ENCODE measurements at regions not wholly inside any gene's neighbourhood (a gene's known extent, or its start where the extent isn't known, plus 50 kb on each side); places are given as distances from the start of the nearest gene placed in this dataset.

DNA sequence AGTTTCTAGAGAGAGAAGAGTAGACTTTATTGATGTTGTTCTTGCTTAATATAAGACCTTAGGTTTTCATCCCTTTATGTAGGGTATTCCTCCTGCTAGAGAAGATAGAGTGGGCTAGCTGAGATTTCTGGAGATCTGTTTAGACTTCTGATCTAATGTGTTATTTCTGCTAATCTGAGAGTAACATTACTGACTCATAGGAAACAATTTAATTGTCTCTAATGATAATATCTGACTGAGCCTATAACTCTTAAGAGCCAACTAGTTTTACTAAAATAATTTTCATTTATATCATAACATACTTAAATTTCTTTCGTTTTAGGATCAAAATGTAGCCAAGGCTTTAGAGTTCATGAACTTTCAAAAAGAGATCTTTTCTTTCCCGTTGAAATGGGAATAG, 618.7 kb upstream of the ZEB2 start:
- Mint-ChIP-seq H3K27ac (no peak overlapping the region), H3K27me3 (no peaks in the 10 kb centered on the region), H3K4me3 (ENCODE audit: low read depth) (no peak overlapping the region), H3K36me3 (ENCODE audit: insufficient read depth) (no peaks in the 10 kb centered on the region), H3K9me3 (ENCODE audit: low read depth) (peaks cover 12% of the 10 kb centered on the region), H3K4me1 (ENCODE audit: low read depth) (no peaks in the 10 kb centered on the region)
- TF ChIP-seq, protein P1, sequence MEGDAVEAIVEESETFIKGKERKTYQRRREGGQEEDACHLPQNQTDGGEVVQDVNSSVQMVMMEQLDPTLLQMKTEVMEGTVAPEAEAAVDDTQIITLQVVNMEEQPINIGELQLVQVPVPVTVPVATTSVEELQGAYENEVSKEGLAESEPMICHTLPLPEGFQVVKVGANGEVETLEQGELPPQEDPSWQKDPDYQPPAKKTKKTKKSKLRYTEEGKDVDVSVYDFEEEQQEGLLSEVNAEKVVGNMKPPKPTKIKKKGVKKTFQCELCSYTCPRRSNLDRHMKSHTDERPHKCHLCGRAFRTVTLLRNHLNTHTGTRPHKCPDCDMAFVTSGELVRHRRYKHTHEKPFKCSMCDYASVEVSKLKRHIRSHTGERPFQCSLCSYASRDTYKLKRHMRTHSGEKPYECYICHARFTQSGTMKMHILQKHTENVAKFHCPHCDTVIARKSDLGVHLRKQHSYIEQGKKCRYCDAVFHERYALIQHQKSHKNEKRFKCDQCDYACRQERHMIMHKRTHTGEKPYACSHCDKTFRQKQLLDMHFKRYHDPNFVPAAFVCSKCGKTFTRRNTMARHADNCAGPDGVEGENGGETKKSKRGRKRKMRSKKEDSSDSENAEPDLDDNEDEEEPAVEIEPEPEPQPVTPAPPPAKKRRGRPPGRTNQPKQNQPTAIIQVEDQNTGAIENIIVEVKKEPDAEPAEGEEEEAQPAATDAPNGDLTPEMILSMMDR (IDR thresholded peaks at IDR 0.05; ENCODE audit: unreplicated experiment), result no peak
- no peak for DNase-seq (ENCODE audit: low spot score, unreplicated experiment)

GRCh38 chr2:145137901-145138300, 618.0 kb upstream of the ZEB2 start:
- Mint-ChIP-seq H3K27me3 (no peaks in the 10 kb centered on the region), H3K36me3 (ENCODE audit: insufficient read depth) (no peaks in the 10 kb centered on the region), H3K9me3 (ENCODE audit: low read depth) (peaks cover 12% of the 10 kb centered on the region), H3K4me1 (ENCODE audit: low read depth) (no peaks in the 10 kb centered on the region), H3K4me3 (ENCODE audit: low read depth) (no peak overlapping the region), H3K27ac (no peak overlapping the region)
- no peak for DNase-seq (ENCODE audit: low spot score, unreplicated experiment)
- TF ChIP-seq, protein P1 (IDR thresholded peaks at IDR 0.05; ENCODE audit: unreplicated experiment), result no peak

DNA sequence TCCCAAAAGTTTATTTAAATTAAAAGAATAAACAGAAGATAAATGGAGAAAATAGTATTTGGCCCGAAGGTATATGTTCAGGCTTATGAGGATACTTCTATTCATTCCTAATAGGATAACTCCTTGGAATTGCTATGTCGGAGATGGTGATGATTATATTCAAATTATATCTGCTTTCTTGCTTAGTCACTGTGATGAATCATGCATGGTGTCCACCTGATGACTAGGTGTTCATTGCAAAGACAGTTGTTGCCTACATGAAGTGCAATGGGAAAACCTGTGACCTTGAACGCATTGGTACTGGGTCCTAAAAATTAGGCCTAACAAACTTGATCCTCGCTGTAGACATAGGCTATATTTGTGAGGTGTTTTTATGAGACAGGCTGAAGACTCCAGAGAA, 617.3 kb upstream of the ZEB2 start:
- Mint-ChIP-seq H3K27ac (no peak overlapping the region), H3K36me3 (ENCODE audit: insufficient read depth) (no peaks in the 10 kb centered on the region), H3K27me3 (no peaks in the 10 kb centered on the region), H3K4me3 (ENCODE audit: low read depth) (no peak overlapping the region), H3K9me3 (ENCODE audit: low read depth) (peaks cover 12% of the 10 kb centered on the region), H3K4me1 (ENCODE audit: low read depth) (no peaks in the 10 kb centered on the region)
- TF ChIP-seq, protein P1 (IDR thresholded peaks at IDR 0.05; ENCODE audit: unreplicated experiment), result no peak
- DNase-seq (ENCODE audit: low spot score, unreplicated experiment), result no peak

DNA sequence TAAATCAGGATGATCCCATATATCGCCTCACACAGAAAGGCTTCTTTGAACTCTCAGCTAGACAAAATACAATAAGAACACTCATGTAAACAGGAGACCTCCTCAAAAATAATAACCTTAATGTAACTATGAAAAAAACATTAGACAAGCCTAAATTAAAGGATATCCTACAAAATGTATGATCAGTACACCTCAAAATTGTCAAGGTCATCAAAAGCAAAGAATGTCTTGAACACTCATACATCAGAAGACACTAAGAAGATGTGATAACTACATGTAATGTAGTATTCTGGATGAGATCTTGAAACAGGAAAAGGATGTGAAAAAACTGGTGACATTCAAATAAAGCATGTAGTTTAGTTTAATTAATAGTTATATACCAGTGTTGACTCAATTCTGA, 616.8 kb upstream of the ZEB2 start:
- no peaks in the 10 kb centered on the region for H3K27me3 Mint-ChIP-seq
- no peak overlapping the region for H3K4me3 Mint-ChIP-seq (ENCODE audit: low read depth)
- no peak overlapping the region for H3K27ac Mint-ChIP-seq
- TF ChIP-seq, protein P1 (IDR thresholded peaks at IDR 0.05; ENCODE audit: unreplicated experiment), result no peak
- H3K4me1 Mint-ChIP-seq (ENCODE audit: low read depth), result no peaks in the 10 kb centered on the region
- DNase-seq (ENCODE audit: low spot score, unreplicated experiment), result no peak
- no peaks in the 10 kb centered on the region for H3K36me3 Mint-ChIP-seq (ENCODE audit: insufficient read depth)
- peaks cover 12% of the 10 kb centered on the region for H3K9me3 Mint-ChIP-seq (ENCODE audit: low read depth)

DNA sequence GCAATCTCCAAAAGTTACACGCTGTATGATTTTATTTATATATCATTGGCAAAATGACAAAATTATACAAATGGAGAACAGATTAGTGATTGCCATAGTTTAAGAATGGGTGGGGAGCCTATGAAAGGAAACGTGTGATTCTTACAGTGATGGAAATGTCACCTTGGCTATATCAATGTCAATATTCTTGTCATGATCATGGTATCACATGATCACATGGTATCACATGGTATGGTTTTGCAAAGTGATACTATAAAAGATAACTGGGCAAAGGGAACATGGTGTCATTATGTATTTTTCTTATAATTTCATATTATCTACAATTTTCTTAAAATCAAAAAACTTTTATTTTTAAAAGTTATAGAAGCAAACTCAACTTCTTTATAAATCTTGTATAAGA, 606.2 kb upstream of the ZEB2 start:
- TF ChIP-seq, protein P1 (IDR thresholded peaks at IDR 0.05; ENCODE audit: unreplicated experiment), result no peak
- Mint-ChIP-seq H3K4me3 (ENCODE audit: low read depth) (no peak overlapping the region), H3K27me3 (no peaks in the 10 kb centered on the region), H3K27ac (no peak overlapping the region), H3K9me3 (ENCODE audit: low read depth) (no peaks in the 10 kb centered on the region), H3K4me1 (ENCODE audit: low read depth) (peaks cover 2% of the 10 kb centered on the region), H3K36me3 (ENCODE audit: insufficient read depth) (no peaks in the 10 kb centered on the region)
- DNase-seq (ENCODE audit: low spot score, unreplicated experiment), result no peak

Measured in progenitor cell of endocrine pancreas (in vitro differentiated cells).